ENCODE measurements at regions not wholly inside any gene's neighbourhood (a gene's known extent, or its start where the extent isn't known, plus 50 kb on each side); places are given as distances from the start of the nearest gene placed in this dataset.

DNA sequence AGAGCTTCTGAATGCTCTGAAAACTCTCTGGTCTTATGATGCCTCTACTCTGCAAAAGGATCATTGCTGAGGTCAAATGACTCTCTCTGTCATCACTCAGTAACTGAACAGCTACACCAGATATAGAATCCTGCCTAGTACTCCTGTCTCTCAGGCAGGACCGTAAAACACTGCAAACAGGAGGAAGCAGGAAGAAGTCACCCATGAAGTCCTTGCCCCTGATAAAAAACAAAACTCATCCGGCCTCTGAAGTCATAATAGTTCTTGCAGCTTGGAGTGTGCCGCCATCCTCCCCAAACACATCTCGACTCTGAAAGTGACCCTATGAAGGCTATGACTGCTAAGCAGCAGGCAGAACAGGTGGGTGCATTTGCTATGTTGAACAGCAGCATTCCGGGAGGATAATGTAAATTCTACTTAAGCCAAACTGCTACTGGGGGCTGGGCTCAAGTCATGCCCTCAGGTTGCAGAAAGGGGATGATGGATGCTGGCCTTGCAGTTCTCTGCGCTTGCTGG, 81.9 kb upstream of the FAM169A start:
- Histone ChIP-seq H3K9me2 (replicated peaks; ENCODE audit: control insufficient read depth, low read length) (no peaks in the 10 kb centered on the region), H4K20me1 (ENCODE audit: control insufficient read depth, insufficient read depth, low read depth, low read length) (no peaks in the 10 kb centered on the region), H3K4me3 (ENCODE audit: low read length) (no peak overlapping the region), H3K9me3 (ENCODE audit: control insufficient read depth, insufficient read depth, low read length) (no peaks in the 10 kb centered on the region), H3K27me3 (ENCODE audit: control insufficient read depth, low read length) (peaks cover 14% of the 10 kb centered on the region), H3K4me2 (ENCODE audit: low read length) (no peak overlapping the region), H3K4me1 (ENCODE audit: control insufficient read depth, low read length) (no peaks in the 10 kb centered on the region), H3K27ac (ENCODE audit: low read depth, low read length) (no peak overlapping the region), H3K79me2 (ENCODE audit: control insufficient read depth, low read length) (no peaks in the 10 kb centered on the region), H3K36me3 (ENCODE audit: control insufficient read depth, low read length) (no peaks in the 10 kb centered on the region), H3F3A (ENCODE audit: control insufficient read depth, insufficient read depth) (no peaks in the 10 kb centered on the region)
- TF ChIP-seq EZH2phosphoT487 (IDR thresholded peaks at IDR 0.05; ENCODE audit: borderline replicate concordance, low read length): no peak

DNA sequence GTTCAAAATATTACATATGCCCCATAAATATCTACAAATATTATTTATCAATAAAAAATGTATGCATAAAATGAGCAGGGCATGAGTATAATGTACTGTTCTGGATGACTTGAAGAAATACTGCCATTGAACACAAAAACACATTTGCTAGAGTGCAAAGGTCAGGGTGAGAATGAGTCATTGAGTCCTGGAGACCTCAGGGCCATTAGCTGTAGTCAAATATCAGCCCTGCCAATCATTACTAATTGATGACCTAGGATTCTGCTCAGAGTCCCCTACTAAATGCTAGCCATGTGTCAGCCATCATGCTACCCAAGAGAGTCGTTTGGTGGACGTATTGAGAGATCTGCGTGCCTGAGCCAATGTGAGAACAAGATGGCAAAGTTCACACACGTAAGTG, 80.3 kb upstream of the FAM169A start:
- Histone ChIP-seq H3K27ac (ENCODE audit: low read depth, low read length) (no peak overlapping the region), H3K79me2 (ENCODE audit: control insufficient read depth, low read length) (no peaks in the 10 kb centered on the region), H3K4me1 (ENCODE audit: control insufficient read depth, low read length) (no peaks in the 10 kb centered on the region), H3K4me2 (ENCODE audit: low read length) (no peak overlapping the region), H3K4me3 (ENCODE audit: low read length) (no peak overlapping the region), H4K20me1 (ENCODE audit: control insufficient read depth, insufficient read depth, low read depth, low read length) (no peaks in the 10 kb centered on the region), H3F3A (ENCODE audit: control insufficient read depth, insufficient read depth) (no peaks in the 10 kb centered on the region), H3K36me3 (ENCODE audit: control insufficient read depth, low read length) (no peaks in the 10 kb centered on the region), H3K9me3 (ENCODE audit: control insufficient read depth, insufficient read depth, low read length) (no peaks in the 10 kb centered on the region), H3K27me3 (ENCODE audit: control insufficient read depth, low read length) (peaks cover 14% of the 10 kb centered on the region), H3K9me2 (replicated peaks; ENCODE audit: control insufficient read depth, low read length) (no peaks in the 10 kb centered on the region)
- no peak for TF ChIP-seq CTCF (IDR thresholded peaks at IDR 0.05; ENCODE audit: low read depth, low read length, poor library complexity, severe bottlenecking)
- no peak for TF ChIP-seq EZH2phosphoT487 (IDR thresholded peaks at IDR 0.05; ENCODE audit: borderline replicate concordance, low read length)

GRCh38 chr5:74945561-74946165, 79.5 kb upstream of the FAM169A start:
- no peaks in the 10 kb centered on the region for H3K4me1 ChIP-seq (ENCODE audit: control insufficient read depth, low read length)
- H3K27ac ChIP-seq (ENCODE audit: low read depth, low read length): no peak overlapping the region
- no peaks in the 10 kb centered on the region for H3K79me2 ChIP-seq (ENCODE audit: control insufficient read depth, low read length)
- no peaks in the 10 kb centered on the region for H3K9me2 ChIP-seq (replicated peaks; ENCODE audit: control insufficient read depth, low read length)
- H3K36me3 ChIP-seq (ENCODE audit: control insufficient read depth, low read length): no peaks in the 10 kb centered on the region
- no peaks in the 10 kb centered on the region for H3F3A ChIP-seq (ENCODE audit: control insufficient read depth, insufficient read depth)
- H3K9me3 ChIP-seq (ENCODE audit: control insufficient read depth, insufficient read depth, low read length): no peaks in the 10 kb centered on the region
- H3K4me3 ChIP-seq (ENCODE audit: low read length): no peak overlapping the region
- peaks cover 14% of the 10 kb centered on the region for H3K27me3 ChIP-seq (ENCODE audit: control insufficient read depth, low read length)
- no peaks in the 10 kb centered on the region for H4K20me1 ChIP-seq (ENCODE audit: control insufficient read depth, insufficient read depth, low read depth, low read length)
- no peak overlapping the region for H3K4me2 ChIP-seq (ENCODE audit: low read length)
- TF ChIP-seq EZH2phosphoT487 (IDR thresholded peaks at IDR 0.05; ENCODE audit: borderline replicate concordance, low read length) (no peak), CTCF (IDR thresholded peaks at IDR 0.05; ENCODE audit: low read depth, low read length, poor library complexity, severe bottlenecking) (no peak)

GRCh38 chr5:74943905-74944304, 77.7 kb upstream of the FAM169A start:
- Histone ChIP-seq H3K4me1 (ENCODE audit: control insufficient read depth, low read length) (no peaks in the 10 kb centered on the region), H4K20me1 (ENCODE audit: control insufficient read depth, insufficient read depth, low read depth, low read length) (no peaks in the 10 kb centered on the region), H3K9me3 (ENCODE audit: control insufficient read depth, insufficient read depth, low read length) (no peaks in the 10 kb centered on the region), H3K4me3 (ENCODE audit: low read length) (no peak overlapping the region), H3K4me2 (ENCODE audit: low read length) (no peak overlapping the region), H3F3A (ENCODE audit: control insufficient read depth, insufficient read depth) (no peaks in the 10 kb centered on the region), H3K9me2 (replicated peaks; ENCODE audit: control insufficient read depth, low read length) (no peaks in the 10 kb centered on the region), H3K36me3 (ENCODE audit: control insufficient read depth, low read length) (no peaks in the 10 kb centered on the region), H3K79me2 (ENCODE audit: control insufficient read depth, low read length) (no peaks in the 10 kb centered on the region), H3K27ac (ENCODE audit: low read depth, low read length) (no peak overlapping the region), H3K27me3 (ENCODE audit: control insufficient read depth, low read length) (peaks cover 10% of the 10 kb centered on the region)
- TF ChIP-seq CTCF (IDR thresholded peaks at IDR 0.05; ENCODE audit: low read depth, low read length, poor library complexity, severe bottlenecking) (no peak), EZH2phosphoT487 (IDR thresholded peaks at IDR 0.05; ENCODE audit: borderline replicate concordance, low read length) (no peak)
